ENCODE measurements at regions not wholly inside any gene's neighbourhood (a gene's known extent, or its start where the extent isn't known, plus 50 kb on each side); places are given as distances from the start of the nearest gene placed in this dataset.

GRCh38 chr7:155992538-155992937 lies 180.3 kb upstream of the SHH start:
- no peak for TF ChIP-seq CTCF (conservative IDR thresholded peaks at IDR 0.05 in 1 of 2, IDR thresholded peaks at IDR 0.05 in 1 of 2; ENCODE audit: extremely low read depth in 1 of 2, insufficient read depth in 1 of 2, low read depth in 1 of 2, low read length in 2 of 2)
- TF ChIP-seq EZH2 (IDR thresholded peaks at IDR 0.05; ENCODE audit: borderline replicate concordance, low read length), result no peak

Data from mammary epithelial cell (primary cell).